DMS53 treated with DMSO at 0.1 percent for 48 hours (cell line): ENCODE measurements at regions not wholly inside any gene's neighbourhood (a gene's known extent, or its start where the extent isn't known, plus 50 kb on each side); places are given as distances from the start of the nearest gene placed in this dataset.

ENCODE experiments used
- DNase-seq: peaks from one replicate; lab custom pipeline; 2025; ENCODE audit not compliant: unreplicated experiment; lab: John Stamatoyannopoulos, UW

DNA sequence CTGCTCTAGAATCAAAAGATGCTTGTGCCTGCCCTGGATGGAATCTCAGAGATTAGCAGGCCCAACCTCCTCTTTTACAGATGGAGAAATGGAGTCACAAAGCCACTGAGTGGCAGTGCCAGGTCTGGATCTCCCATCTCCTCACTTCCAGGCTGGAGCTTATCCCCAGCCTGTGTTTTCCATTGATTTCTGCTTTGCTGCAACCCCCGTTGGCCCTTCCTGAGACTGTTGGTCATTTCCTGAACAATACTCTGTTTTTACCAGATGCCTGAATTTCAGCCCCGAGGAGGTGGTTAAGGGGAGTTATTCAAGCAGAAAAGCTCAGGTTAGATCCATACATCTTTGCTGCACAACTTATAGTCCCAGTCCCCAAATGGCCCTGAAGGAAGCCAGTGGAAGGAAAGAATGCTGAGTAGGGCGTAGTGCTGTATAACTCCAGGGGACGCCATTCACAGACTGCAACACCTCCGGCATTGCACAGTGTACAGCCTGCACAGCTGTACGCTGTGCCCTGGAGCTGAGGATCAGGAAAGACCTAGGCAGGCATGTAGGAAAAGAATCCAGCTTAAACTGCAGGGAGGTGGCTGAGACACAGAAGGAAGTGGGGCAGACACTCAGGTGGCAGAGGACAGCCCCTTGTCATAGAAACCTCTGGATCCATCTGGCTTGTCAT, 77.5 kb downstream of the RPLP1 start:
- no peak for DNase-seq

DNA sequence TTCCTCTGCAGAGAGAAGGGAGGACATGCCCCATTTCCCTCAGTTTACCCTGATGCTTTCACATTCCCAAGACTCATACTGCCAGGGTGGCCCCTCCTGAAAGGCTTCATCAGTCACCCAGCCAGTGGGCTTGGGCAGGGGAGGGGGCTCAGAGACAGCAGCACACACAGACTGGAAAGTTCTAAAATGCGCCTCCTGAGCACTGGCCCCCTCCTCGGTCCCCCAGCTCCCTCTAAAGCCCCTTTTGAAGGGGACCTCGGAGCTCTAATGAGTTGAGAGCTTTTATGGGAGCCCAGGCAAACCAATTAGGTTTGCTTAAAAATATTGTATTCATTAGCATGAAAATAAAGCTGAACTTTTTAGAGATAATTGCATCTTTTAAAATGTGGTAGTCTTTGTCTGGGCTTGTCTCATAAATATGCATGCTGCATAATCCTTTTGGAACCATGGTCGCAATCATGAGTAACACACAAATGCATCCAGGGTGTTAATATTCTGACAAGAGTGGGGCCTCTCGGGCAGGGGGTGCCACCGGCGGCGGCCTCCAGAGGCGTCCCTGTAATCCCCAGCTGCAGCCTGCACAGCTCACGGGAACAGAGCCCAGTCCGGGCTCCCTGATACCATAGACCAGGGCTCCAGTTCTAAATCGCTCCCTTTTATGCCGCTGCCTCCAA, 78.5 kb downstream of the RPLP1 start:
- no peak for DNase-seq

DNA sequence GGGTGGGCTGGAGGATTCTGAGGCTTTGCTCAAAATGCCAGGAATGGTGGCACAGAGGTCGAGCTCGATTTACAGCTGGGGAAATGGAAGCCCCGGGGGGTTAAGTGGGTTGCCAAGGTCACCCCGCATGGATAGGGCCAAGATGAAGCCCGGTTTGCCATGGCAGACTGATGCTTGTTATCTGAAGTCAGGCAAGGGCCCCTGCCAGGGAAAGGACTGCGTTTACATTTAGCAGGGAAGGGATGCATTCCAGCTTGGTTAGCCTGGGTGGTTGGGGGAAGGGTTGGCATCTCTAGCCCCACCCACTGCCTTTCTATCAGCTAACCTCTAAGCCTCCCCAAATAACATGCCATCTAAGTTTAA, 79.0 kb downstream of the RPLP1 start:
- DNase-seq = no peak

DNA sequence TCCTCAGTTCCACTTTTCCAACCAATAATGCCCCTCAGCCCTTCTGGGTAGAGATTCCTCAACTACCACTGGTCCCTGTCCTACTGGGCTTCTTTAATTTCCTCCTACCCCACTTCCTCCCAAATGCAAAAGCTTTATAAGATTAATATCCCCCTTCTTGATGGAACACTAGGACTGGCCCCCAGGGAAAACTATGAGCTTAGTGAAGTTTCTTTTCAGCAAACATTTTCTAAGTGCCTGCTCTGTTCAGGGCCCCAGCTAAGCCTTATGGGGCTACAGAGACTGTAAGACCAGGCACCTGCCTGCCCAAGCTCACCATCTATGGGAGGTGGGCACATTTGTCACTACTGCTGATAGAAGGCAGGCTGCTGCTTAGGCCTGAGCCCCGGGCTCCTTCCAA, 79.4 kb downstream of the RPLP1 start:
- no peak for DNase-seq

DNA sequence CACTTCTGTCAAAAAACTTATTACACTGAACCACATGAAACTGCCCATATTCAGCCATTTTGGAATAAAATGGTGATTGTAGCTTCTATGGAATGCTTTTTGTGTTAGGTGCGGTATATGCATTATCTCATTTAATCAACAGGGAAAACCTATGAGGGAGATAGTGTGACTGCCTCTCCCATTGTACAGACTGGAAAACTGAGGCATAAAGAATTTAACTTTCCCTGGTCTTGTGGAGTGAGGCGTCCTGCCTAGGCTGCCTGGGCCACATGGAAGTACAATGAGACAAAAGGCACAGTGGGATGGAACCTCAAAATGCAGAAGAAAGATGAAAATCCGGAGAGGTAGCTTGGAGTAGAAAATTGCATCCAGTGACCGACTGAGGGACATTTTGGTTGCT, 80.2 kb downstream of the RPLP1 start:
- DNase-seq = no peak

DNA sequence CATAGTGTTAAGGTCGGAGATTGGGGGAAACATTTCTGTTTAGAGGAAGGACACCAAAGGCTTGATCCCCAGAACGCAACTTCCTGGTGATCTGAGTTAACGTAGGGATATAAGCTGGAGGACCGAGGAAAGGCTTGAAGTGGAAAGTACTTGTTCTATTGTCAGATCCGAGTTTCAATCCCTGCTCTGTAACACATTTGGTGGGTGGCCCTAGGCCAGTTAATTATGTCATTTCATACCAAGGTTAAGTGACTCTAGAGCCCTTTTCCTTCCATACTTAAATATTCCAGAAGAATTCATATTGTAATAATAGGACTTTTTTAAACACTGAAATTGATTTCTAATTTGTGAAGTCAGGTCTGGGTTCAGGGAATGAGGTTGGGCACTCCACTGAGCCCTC, 80.9 kb downstream of the RPLP1 start:
- no peak for DNase-seq

DNA sequence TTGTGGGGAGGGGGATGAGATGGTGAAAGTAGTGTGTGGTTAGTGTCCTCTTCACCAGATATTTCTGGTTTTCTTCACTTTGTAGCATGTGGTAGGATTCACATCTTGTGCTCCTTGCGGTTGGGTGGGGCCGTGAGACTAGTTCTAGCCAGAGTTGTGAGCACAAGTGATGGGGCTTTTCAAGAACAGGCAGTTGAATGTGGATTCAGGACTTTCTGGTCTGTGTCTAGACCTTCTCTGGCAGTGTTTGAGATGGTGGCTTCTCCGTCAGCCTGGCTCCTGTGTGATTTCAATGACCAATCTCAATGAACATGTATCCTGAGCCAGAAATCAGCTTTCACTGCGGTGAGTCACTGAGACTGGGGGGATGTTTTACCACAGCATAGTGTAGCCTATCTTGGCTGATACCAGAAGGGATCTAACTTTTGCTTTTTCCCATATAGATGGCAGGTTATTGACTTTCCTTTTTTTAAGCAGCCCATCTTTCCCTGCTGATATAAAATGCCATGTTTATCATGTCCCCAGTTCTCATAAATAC, 82.6 kb downstream of the RPLP1 start:
- no peak for DNase-seq

DNA sequence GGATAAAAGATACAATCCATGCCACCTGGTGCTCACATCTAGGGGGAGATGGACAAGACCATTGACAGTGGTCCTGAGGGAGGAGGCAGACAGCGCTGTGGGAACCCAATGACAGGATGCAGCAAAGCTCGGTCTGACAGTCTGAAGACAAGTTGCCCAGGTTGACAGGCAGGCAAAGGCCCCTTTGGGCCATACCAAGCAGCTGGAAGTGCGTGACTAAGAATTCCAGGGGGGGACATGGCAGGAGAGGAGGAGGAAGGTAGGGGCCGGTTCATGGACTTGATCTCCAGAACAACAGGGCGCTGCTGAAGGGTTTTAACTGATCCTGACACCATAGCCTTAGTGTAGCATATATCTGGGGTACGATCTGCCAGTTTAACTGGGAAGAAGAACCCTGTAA, 83.4 kb downstream of the RPLP1 start:
- DNase-seq = no peak

DNA sequence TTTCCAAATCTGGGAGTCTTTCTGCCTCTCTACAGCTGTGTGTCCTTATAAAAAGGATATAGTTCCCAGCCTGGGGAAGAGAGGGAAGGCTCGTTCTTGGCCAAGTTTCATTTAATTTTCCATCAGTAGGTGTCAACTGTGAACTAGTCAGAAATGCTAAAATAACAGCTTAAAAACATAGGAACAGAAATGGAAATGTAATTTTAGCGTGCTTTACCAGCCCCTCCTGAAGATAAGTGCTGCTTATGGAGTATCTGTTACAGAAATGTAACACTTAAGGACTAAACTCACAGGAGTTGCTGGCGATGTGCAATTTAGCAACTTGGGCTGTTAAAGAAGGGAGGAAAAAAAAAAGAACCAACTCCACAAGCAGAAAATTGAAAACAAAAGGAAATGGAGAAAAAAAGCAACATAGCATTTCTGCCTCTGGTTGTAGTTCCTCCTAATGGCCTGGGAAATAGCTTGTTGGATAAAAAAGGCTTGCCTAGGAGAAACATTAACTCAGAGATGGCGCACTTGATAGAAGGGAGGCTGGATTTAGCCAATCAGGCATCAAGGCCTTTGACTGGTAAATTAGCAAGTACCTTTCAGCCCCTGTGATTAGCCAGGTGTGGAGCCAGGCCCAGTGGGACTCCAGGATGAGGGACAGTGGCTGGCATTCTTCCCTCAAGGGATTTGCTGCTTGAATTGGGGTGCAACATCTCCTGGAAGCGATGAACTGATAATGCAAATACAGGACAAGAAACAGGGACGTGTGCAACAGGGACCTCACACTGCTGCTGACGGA, 84.3 kb downstream of the RPLP1 start:
- DNase-seq = no peak

DNA sequence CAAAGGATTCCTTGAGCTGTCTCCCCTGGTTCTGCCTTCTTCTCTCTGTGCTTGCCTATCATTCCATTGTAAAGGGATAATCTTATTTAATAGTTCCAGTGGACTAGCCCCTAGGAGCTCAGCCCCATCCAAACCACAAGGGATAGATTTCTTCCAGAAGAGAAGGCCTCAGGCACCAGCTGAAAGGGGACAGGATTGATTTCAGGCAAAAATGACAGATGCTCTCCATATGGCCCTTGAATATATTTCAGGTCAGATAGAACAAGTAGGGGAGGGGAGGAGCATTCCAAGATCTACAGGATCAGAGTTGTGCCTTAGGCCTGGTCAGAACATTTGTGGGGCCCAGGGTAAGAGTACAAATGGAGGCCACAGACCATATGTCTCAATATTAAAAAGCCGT, 85.3 kb downstream of the RPLP1 start:
- DNase-seq = no peak

DNA sequence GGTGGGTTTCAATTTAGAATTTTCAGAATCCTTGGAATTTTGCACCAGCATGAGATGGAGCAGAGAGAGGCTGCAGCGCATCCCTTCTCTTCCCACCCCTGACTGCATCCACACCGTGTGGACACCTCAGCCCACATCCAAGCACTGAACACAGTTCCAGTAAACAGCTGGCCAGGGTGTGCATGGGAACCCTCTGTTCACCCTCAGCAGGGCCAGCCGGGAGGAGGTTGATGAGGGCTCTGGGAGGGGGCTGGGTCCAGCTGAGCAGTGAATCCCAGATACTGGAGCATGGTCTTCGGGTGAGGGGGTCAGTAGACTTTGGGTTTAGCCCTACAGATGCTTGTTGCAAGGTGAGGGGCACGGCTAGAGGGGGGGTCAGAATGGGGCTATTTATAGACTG, 85.8 kb downstream of the RPLP1 start:
- no peak for DNase-seq

DNA sequence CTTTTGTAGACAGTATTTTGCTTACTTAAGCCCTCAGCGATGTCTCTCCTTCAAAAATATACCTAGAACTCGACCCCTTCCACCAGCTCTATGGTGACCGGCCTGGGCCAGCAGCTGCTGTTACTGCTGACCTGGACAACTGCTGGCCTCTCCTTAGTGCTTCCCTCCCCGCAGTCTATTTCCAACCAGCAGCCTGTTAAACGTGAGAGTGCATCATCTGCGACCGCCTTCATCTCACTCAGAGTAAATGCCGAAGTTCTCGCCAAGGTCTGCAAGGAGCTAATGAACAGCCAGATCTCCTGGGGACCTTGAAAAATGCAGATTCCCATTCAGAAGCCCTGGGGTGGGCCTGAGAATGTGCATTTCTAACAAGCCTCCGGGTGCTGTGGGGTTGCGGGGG, 86.7 kb downstream of the RPLP1 start:
- DNase-seq = no peak

DNA sequence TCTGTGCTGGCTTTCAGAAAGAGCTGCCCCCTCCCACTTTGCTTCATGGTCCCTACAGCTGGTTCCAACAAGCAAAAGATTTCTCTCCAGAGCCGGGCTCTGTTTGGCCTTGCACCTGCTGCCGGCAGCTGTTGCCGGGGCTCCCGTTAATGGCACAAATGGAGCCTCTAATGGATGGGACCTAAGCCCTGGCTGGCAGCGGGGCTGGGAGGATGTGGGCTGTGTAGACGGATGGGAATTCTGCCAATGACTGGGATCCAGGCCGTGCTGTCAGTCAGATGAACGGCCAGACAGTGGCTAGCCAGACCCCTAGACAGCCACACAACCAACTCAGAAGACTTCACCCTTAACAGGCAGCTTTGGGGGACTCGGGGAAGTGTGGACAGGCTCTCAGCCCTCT, 88.0 kb downstream of the RPLP1 start:
- no peak for DNase-seq

DNA sequence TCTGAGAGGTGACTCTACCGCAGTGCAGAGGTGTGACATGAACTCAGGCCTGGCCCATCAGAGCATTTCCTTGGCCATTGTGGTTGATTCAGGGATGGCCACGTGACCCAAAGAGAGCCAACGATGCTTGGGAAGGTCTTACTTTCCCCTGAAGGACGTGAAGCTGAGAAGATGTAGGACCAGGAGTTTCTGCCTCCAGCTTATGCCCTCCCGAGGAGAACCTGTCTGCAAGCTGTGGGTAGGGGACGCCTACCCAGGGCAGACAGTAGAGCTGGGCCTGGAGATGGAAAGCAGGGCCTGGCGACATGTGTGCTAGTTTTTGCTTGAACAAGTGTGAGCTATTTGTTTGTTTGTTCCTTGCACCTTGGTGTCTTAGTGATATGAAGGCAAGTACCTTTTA, 89.4 kb downstream of the RPLP1 start:
- no peak for DNase-seq

DNA sequence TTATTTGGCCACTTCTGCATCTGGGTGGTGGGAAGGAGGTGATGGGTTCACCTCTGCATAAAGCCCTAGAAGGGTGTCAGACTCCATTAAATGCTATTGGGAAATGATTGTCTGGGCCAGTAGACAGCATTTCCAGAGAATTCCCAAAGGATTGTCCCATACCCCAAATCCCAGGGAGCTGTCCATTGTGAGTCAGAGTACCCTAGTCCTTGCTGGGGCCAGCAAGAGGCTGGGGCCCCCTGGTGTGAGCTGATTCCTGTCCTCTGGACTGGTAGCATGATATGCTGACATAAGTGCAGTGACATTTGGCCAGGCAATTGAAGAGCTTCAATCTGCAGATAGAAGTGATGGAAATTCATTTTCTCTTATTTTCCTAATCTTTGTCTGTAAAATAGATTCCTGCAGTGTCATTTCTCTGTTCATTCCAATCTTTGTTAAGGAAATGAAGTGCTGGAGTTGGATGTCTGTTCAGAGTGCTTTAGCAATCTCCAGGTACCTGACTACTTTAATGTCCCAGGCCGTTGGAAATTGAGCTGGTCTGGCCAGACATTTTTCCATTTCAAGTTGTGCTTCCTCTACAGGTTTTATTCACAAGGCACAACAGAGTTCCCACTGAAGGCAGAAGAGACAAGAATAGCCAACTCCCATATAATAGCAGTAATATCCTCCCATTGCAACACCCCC, 91.2 kb downstream of the RPLP1 start:
- DNase-seq = no peak

DNA sequence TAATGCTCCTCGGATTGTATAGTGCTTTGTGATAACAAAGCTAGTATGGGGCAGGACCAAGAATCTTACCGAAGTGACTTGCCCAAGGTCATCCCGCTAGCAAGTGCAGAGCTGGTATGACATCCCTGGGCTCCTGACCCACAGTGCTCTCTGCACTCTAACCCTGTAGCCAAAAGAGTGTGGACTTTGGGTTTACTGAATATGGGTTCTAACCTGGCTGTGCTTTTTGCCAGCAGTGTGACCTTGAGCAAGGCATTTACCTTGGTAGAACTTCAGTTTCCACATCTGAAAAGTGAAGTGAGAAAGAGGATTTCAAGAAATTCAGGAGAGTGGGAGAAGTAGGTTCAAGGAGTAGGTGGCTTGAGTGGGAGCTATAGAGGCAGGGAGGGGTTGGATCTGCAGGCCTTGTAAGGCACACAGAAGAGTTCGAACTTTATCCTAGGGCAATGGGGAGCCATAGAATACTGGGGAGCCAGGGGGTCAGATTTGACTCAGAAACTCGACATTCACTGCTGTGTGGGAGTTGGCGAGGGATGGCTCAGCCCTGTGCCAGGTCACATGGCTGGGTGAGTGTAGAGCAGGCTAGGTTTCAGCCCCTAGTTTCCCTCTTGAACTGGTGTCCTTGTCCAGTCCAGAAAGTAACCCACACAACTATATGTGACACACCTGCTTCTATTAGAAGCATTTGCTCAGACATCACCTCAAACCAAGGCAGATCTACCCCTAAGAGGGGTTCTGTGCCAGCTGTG, 91.9 kb downstream of the RPLP1 start:
- no peak for DNase-seq

DNA sequence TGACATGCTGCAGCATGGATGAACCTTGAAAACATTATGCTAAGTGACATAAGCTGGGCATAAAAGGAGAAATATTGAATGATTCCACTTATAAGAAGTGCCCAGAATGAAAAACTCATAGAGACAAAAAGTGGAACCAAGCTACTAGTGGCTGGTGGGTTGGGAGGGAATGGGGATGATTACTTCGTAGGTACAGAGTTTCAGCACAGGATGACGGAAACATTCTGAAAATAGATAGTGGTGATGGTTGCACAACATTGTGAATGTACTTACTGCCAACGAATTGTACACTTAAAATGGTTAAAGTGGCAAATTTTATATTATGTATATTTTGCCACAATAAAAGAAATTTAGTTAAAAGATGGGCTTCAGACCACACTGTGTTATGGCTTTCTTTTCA, 93.6 kb downstream of the RPLP1 start:
- DNase-seq = no peak

DNA sequence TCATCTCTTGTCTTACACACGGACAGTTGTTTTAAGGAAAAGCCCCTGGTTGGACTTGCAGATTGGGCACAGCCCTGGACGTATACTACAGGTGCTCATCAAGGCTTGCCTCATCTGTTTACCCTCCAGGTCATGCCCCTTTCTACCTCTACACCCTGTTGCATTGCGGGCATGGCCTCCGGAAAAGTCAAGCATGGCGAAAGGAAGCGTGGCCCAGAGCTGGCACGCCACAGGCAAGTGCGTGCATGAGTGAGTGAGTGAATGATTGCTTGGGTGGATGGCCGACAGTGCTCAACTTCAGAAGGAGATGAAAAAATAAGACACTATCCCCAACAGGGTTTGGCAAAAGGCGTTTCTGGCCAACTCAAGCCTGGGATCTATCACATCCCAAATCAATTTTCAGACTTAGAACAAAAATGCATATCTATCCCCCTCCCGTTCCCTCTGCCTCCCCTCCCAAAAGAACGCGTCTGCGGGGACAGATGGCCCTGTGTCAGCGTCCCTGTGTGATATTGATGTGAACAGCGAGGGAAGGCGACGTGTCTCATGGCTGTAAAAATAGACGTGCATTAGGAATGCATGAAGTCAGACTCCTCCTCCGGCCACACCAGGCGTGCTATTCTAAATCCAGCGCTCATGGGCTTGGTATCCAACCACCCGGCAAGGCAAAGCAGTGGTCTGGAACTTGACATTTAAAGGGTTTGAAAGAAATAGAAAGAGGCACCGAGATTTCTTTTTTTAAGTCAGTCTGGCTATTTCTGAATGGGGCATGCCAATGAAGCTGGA, 96.0 kb downstream of the RPLP1 start:
- no peak for DNase-seq

DNA sequence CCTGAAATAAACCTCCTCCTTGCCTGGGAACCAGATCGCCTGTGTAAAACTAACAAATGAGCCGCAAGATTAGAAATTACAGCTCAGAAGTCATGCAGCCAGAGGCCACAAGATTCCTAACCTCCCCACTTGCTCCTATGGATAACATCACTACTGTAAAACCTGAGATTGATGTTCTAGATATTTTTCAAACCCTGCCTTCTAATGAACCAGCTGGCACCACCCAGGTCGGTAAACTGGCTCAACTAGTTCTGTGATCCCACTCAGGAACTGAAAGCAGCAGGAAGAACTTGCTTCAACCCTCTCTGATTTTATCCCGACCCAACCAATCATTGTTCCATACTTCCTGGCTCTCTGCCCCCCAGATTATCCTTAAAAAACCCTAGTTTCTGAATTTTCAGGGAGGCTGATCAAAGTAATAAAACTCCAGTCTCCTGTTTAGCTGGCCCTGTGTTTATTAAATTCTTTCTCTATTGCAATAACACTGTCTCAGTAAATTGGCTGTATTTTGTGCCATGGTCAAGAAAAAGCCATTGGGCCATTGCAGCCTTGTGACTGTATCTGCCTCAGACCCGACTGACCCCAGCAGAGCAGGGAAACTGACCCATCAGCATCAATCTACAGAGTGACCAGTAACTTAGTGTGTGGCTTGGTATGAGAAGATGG, 98.9 kb downstream of the RPLP1 start:
- peak; percentile 10 for DNase-seq
